Prostate gland (tissue), 2 donors: ENCODE measurements at regions not wholly inside any gene's neighbourhood (a gene's known extent, or its start where the extent isn't known, plus 50 kb on each side); places are given as distances from the start of the nearest gene placed in this dataset.

Experiments used
- DNase-seq: peaks from one replicate; pipeline ENCODE4 v3.0.0-alpha.2; 2019; ENCODE audit warnings: low spot score
- H3K27ac ChIP-seq, 2 donors: fragments of 200-600 bp; sonication (generic); 2 replicates each; pipeline ENCODE4 v1.5.1; 2017 to 2019
- H3K27me3 ChIP-seq: fragments of 200-600 bp; sonication (generic); replicated peaks from 2 replicates; pipeline ENCODE4 v1.5.1; 2019; ENCODE audit not compliant: insufficient read depth
- H3K36me3 ChIP-seq, 2 donors: fragments of 200-600 bp; sonication (generic); 1 replicate in 1 of 2; 2 replicates in 1 of 2; pipeline versions ENCODE4 v1.5.1 to v1.8.1; 2017 to 2019
- H3K4me1 ChIP-seq: fragments of 200-600 bp; sonication (generic); replicated peaks from 2 replicates; pipeline ENCODE4 v1.5.1; 2019
- H3K4me3 ChIP-seq, 2 donors: fragments of 200-600 bp; sonication (generic); 2 replicates each; pipeline ENCODE4 v1.5.1; 2017 to 2019
- H3K9me3 ChIP-seq: fragments of 200-600 bp; sonication (generic); 2 replicates; pipeline ENCODE4 v1.5.1; 2017
- POLR2A ChIP-seq: fragments of 450-650 bp; IDR thresholded peaks from one replicate; pipeline ENCODE4 v1.6.1; 2016; ENCODE audit warnings: antibody characterized with exemption, mild to moderate bottlenecking
- POLR2AphosphoS5 ChIP-seq: sonication (generic); formaldehyde crosslinking; IDR thresholded peaks from one replicate; pipeline ENCODE4 v1.6.1; 2017; ENCODE audit warnings: antibody characterized with exemption
- WGBS: methylation state at CpG from one replicate; pipeline ENCODE4 v1.1.5; 2018; 5-methylcytosine and 5-hydroxymethylcytosine counted together
- intact Hi-C: fragments of 100-400 bp; cut with DNase I; formaldehyde crosslinking; loops from one replicate; pipeline ENCODE4 v1.14.2; 2022
- TF ChIP-seq, protein P1 (sequence below), 4 experiments: fragments of 200-600 bp in 2 of 4; fragments of 450-650 bp in 2 of 4; sonication (generic) in 2 of 4; IDR thresholded peaks; 1 replicate in 3 of 4; 2 replicates in 1 of 4; pipeline ENCODE4 v1.5.1; 2016 to 2019; ENCODE audit warnings: antibody characterized with exemption in 4 of 4, mild to moderate bottlenecking in 2 of 4, moderate library complexity in 2 of 4

DNA sequence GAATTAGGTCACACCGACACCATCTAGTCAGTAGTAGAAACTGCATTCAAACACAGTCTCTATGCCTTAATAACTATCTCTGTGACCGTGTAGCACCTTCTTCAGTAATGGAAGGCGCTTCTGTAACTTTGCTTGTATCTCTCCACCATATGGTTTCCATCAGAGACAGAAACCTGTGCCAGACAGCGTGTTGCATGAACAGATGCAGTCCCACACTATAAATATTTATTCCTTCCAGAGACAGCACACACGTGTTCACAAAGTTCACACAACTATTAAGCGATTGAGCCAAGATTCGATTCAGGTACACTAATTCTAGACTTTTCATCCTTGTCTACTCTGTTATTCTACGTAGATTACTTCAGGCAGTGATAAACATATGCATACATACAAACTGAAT is 873.9 kb upstream of the MBL2 start:
- Histone ChIP-seq H3K27ac (no peak overlapping the region), H3K36me3 (no peaks in the 10 kb centered on the region), H3K4me3 (no peak overlapping the region), H3K4me1 (no peaks in the 10 kb centered on the region), H3K9me3 (no peaks in the 10 kb centered on the region), H3K27me3 (no peaks in the 10 kb centered on the region)
- 66% methylated on average over 8 of the region's 8 CpGs for WGBS
- TF ChIP-seq, protein P1, sequence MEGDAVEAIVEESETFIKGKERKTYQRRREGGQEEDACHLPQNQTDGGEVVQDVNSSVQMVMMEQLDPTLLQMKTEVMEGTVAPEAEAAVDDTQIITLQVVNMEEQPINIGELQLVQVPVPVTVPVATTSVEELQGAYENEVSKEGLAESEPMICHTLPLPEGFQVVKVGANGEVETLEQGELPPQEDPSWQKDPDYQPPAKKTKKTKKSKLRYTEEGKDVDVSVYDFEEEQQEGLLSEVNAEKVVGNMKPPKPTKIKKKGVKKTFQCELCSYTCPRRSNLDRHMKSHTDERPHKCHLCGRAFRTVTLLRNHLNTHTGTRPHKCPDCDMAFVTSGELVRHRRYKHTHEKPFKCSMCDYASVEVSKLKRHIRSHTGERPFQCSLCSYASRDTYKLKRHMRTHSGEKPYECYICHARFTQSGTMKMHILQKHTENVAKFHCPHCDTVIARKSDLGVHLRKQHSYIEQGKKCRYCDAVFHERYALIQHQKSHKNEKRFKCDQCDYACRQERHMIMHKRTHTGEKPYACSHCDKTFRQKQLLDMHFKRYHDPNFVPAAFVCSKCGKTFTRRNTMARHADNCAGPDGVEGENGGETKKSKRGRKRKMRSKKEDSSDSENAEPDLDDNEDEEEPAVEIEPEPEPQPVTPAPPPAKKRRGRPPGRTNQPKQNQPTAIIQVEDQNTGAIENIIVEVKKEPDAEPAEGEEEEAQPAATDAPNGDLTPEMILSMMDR (IDR thresholded peaks at IDR 0.05), result no peak
- no peak for TF ChIP-seq POLR2AphosphoS5
- no peak for TF ChIP-seq POLR2A
- DNase-seq, result no peak
- intact Hi-C loops, result no loop called here

DNA sequence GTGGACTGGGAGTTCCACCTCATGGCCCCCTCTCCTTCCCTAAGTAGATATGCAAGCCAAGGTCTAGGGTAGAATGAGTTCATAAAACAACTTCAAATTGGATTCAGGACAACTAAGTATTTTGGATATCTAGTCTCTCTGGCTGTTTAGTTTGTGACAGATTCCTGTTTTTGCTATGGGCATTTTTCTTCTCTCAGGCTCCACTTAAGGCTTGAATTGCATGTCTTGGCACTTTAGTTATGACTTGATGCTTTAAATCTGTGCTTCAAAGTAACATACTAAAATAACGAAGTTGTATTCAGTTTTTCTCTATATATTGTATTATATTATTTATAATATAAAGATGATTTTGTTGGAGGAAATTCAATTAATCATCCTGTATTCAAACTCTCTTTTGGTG is 873.4 kb upstream of the MBL2 start:
- H3K4me1 ChIP-seq, result no peaks in the 10 kb centered on the region
- TF ChIP-seq POLR2AphosphoS5, result no peak
- no peak for TF ChIP-seq POLR2A
- TF ChIP-seq, protein P1 (IDR thresholded peaks at IDR 0.05), result no peak
- no peak overlapping the region for H3K4me3 ChIP-seq
- no peak overlapping the region for H3K27ac ChIP-seq
- 68% methylated on average over 1 of the region's 1 CpG for WGBS
- no peaks in the 10 kb centered on the region for H3K36me3 ChIP-seq
- H3K9me3 ChIP-seq, result no peaks in the 10 kb centered on the region
- no peak for DNase-seq
- no peaks in the 10 kb centered on the region for H3K27me3 ChIP-seq
- intact Hi-C loops, result no loop called here

DNA sequence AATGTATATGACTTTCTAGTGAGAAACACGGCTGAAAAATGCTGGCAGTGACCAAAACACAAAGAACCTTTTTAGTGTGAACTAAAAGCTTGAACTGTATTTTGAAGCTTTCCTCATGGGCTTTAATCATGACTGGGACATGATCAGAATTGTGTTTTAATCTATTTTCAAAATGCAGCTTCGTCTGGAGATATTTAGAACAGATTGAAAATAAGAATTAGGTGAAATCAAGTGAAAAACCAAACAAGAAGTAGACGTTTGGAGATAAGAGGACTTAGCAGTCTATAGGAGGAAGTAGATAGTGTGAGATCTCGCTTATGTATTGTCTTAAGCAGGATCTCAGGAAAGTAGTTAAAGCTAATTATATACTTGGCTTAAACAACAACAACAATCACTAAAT is 865.4 kb upstream of the MBL2 start:
- TF ChIP-seq, protein P1 (IDR thresholded peaks at IDR 0.05), result no peak
- TF ChIP-seq POLR2AphosphoS5, result no peak
- H3K36me3 ChIP-seq, result no peaks in the 10 kb centered on the region
- no peaks in the 10 kb centered on the region for H3K4me1 ChIP-seq
- H3K4me3 ChIP-seq, result no peak overlapping the region
- no peak for DNase-seq
- H3K27me3 ChIP-seq, result no peaks in the 10 kb centered on the region
- intact Hi-C loops, result no loop called here
- 54% methylated on average over 4 of the region's 4 CpGs for WGBS
- no peak overlapping the region for H3K27ac ChIP-seq
- H3K9me3 ChIP-seq, result no peaks in the 10 kb centered on the region

DNA sequence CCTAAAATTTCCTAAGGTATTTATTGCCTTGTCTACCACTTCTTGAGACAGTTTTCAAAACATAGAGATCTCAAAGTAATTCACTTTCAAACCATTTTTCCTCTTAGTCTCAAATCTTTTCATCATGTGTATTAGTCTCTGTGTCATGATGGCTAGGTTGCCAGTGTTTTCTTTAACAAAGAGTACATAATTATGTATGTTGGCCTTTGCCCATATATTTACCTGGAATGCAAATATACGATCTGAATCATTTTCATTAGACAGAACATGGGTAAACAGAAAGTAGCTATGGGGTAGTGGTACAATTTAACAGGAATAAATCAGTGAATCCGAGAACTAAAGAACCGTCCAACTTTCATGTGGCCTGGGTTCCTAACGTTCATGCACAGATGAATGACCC is 852.1 kb upstream of the MBL2 start:
- DNase-seq, result no peak
- Histone ChIP-seq H3K36me3 (no peaks in the 10 kb centered on the region), H3K27me3 (no peaks in the 10 kb centered on the region), H3K9me3 (no peaks in the 10 kb centered on the region), H3K27ac (no peak overlapping the region), H3K4me3 (no peak overlapping the region), H3K4me1 (no peaks in the 10 kb centered on the region)
- 27% methylated on average over 4 of the region's 4 CpGs for WGBS
- TF ChIP-seq POLR2A, result no peak
- no peak for TF ChIP-seq POLR2AphosphoS5
- TF ChIP-seq, protein P1 (IDR thresholded peaks at IDR 0.05), result no peak
- intact Hi-C loops, result no loop called here

DNA sequence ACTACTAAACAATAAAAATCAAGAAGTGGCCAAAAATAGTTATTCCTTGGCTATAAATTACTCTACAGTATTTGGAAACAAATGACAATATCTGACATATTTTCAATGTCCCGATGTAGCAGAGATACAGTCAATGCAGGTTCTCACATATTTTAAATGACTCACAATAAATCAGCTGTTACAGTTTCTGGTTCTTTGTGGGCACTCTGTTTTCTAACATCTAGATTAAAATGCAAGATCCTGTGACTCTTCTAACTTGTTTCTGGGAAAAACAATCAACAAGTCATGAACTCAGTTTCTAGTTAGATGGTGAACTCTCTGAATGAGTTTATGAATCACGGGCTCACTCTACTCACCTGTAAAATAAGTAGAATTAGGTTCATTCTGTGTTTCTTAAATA is 849.6 kb upstream of the MBL2 start:
- intact Hi-C loops, result no loop called here
- H3K9me3 ChIP-seq, result no peaks in the 10 kb centered on the region
- DNase-seq, result no peak
- WGBS, result 70% methylated on average over 2 of the region's 2 CpGs
- no peak overlapping the region for H3K4me3 ChIP-seq
- H3K27me3 ChIP-seq, result no peaks in the 10 kb centered on the region
- H3K36me3 ChIP-seq, result no peaks in the 10 kb centered on the region
- H3K4me1 ChIP-seq, result no peaks in the 10 kb centered on the region
- H3K27ac ChIP-seq, result no peak overlapping the region
- no peak for TF ChIP-seq POLR2A
- no peak for TF ChIP-seq POLR2AphosphoS5
- TF ChIP-seq, protein P1 (IDR thresholded peaks at IDR 0.05), result no peak
